Naive thymus-derived CD8-positive, alpha-beta T cell (primary cell): ENCODE measurements at regions not wholly inside any gene's neighbourhood (a gene's known extent, or its start where the extent isn't known, plus 50 kb on each side); places are given as distances from the start of the nearest gene placed in this dataset.

Experiments used
- ATAC-seq, 2 donors: fragments of 150-1000 bp; cut with Tn5 transposase in 1 of 2; sonication (Bioruptor Pico), chemical (Tn5 transposase) in 1 of 2; 1 replicate in 1 of 2; 2 replicates in 1 of 2; pipeline ENCODE4 v1.10.0; 2021; ENCODE audit warnings: mild to moderate bottlenecking in 2 of 2, moderate library complexity in 2 of 2
- POLR2A ChIA-PET: fragments of 350-600 bp; sonication (Branson Sonifier 250); formaldehyde crosslinking; loops from one replicate; lab custom pipeline; 2021; ENCODE audit warnings: antibody characterized with exemption; lab: Charles Lee
- DNase-seq, 10 donors: peaks; one replicate each; pipeline versions ENCODE4 v3.0.0 to v3.0.0-alpha.2; 2020 to 2022
- H3K27ac Mint-ChIP-seq, 10 donors: one replicate each; pipeline ENCODE4 v1.8.0; 2020 to 2022; ENCODE audit warnings: mild to moderate bottlenecking in 10 of 10, mixed read lengths in 10 of 10, moderate library complexity in 4 of 10, inconsistent platforms in 1 of 10
- H3K27me3 Mint-ChIP-seq, 5 donors: one replicate each; pipeline ENCODE4 v1.8.0; 2021 to 2022; ENCODE audit warnings: mixed read lengths in 5 of 5
- H3K36me3 Mint-ChIP-seq, 3 donors: one replicate each; pipeline ENCODE4 v1.8.0; 2020 to 2022; ENCODE audit warnings: mixed read lengths in 3 of 3, mild to moderate bottlenecking in 2 of 3, inconsistent platforms in 1 of 3
- H3K4me1 Mint-ChIP-seq, 4 donors: one replicate each; pipeline ENCODE4 v1.8.0; 2021 to 2022; ENCODE audit warnings: mixed read lengths in 4 of 4
- H3K4me3 Mint-ChIP-seq, 10 donors: one replicate each; pipeline ENCODE4 v1.8.0; 2020 to 2022; ENCODE audit warnings: mild to moderate bottlenecking in 10 of 10, mixed read lengths in 10 of 10, moderate library complexity in 6 of 10, inconsistent platforms in 1 of 10
- H3K9me3 Mint-ChIP-seq, 9 donors: one replicate each; pipeline ENCODE4 v1.8.0; 2020 to 2022; ENCODE audit warnings: mixed read lengths in 9 of 9, mild to moderate bottlenecking in 3 of 9, inconsistent platforms in 1 of 9, moderate library complexity in 1 of 9

DNA sequence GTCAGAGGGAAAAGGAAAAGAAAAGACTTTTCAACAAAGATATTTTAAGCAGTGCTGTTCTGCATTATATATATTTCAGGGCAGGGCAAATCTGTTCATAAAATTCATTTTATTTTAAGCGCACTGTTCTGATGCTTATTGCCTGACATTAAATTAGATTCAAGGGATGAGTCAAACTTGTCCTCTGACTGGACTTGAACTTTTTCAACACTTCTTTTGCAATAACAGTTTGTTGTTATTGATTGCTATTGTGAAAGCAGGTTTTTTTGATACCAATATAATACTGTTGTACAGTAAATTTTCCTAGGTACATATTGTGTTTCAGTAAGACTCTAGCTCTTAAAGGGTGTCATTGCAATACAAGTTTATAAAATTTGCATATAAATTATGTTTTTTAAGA, 481.3 kb downstream of the NAF1 start:
- peaks cover 0 to 3% (median 0%) of the 10 kb centered on the region in 5 donors for H3K27me3 Mint-ChIP-seq
- H3K4me3 Mint-ChIP-seq, result no peak overlapping the region
- POLR2A ChIA-PET, result no interaction called here
- no peaks in the 10 kb centered on the region for H3K4me1 Mint-ChIP-seq
- DNase-seq (no peak), ATAC-seq (no peak)
- H3K27ac Mint-ChIP-seq, result no peak overlapping the region
- peaks cover 0 to 10% (median 2%) of the 10 kb centered on the region in 9 donors for H3K9me3 Mint-ChIP-seq
- H3K36me3 Mint-ChIP-seq, result no peaks in the 10 kb centered on the region

GRCh38 chr4:162684998-162685397, 481.7 kb downstream of the NAF1 start:
- DNase-seq, result no peak
- Mint-ChIP-seq H3K36me3 (no peaks in the 10 kb centered on the region), H3K4me1 (no peaks in the 10 kb centered on the region), H3K27ac (no peak overlapping the region), H3K27me3 (peaks cover 0 to 3% (median 0%) of the 10 kb centered on the region in 5 donors), H3K4me3 (no peak overlapping the region), H3K9me3 (peaks cover 0 to 11% (median 2%) of the 10 kb centered on the region in 9 donors)
- POLR2A ChIA-PET, result no interaction called here
- ATAC-seq, result no peak

DNA sequence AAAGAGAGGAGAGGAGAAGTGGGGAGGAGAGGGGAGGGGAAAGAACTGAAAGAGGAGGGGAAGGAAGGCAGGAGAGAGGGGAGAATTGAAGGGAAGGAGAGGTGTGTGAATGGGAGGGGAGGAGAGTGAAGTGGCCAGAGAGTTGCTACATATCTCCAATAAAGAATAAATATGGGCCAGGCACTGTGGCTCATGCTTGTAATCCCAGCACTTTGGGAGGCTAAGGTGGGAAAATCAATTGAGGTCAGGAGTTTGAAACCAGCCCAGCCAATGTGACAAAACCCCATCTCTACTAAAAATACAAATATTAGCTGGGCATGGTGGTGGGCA, 482.4 kb downstream of the NAF1 start:
- H3K27ac Mint-ChIP-seq, result no peak overlapping the region
- peaks cover 0 to 18% (median 2%) of the 10 kb centered on the region in 9 donors for H3K9me3 Mint-ChIP-seq
- H3K36me3 Mint-ChIP-seq, result no peaks in the 10 kb centered on the region
- H3K4me3 Mint-ChIP-seq, result no peak overlapping the region
- H3K4me1 Mint-ChIP-seq, result no peaks in the 10 kb centered on the region
- H3K27me3 Mint-ChIP-seq, result peaks cover 0 to 3% (median 0%) of the 10 kb centered on the region in 5 donors
- DNase-seq (no peak), ATAC-seq (no peak)
- POLR2A ChIA-PET, result no interaction called here

DNA sequence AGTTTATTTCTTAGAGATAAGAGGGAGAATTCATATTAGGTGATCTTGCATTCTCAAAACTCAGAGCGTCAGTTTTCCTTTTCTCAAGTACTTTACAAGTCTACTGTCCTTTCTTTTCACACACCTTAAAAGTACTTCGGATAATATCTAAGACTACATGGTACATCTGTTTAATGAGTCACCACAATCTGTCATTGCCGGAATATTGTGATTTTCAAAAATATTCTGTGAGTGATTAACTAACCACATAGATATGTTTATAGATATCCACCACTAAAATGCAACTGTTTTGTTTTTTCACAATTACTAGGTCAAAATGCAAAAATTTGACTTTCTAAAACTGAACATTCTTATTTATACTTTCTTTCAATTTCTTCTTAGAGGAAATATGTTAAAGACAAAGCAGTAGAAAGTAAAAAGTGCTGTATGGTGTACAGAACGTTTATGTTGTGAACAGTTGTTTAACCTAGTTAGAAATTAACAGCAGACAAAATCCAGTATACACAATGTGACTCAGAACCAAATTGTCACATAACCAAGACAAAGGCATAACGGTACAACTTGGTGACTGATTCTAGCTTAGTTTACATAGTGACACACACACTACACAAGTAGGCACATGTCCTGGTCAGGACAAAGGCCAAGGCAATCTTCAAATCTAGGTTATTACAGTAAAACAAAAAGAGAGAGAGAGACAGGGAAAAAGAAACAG, 482.9 kb downstream of the NAF1 start:
- no peaks in the 10 kb centered on the region for H3K4me1 Mint-ChIP-seq
- H3K36me3 Mint-ChIP-seq, result no peaks in the 10 kb centered on the region
- H3K27me3 Mint-ChIP-seq, result peaks cover 0 to 3% (median 0%) of the 10 kb centered on the region in 5 donors
- H3K9me3 Mint-ChIP-seq, result peaks cover 0 to 22% (median 5%) of the 10 kb centered on the region in 9 donors
- H3K27ac Mint-ChIP-seq, result no peak overlapping the region
- POLR2A ChIA-PET, result no interaction called here
- DNase-seq (no peak), ATAC-seq (no peak)
- no peak overlapping the region for H3K4me3 Mint-ChIP-seq

DNA sequence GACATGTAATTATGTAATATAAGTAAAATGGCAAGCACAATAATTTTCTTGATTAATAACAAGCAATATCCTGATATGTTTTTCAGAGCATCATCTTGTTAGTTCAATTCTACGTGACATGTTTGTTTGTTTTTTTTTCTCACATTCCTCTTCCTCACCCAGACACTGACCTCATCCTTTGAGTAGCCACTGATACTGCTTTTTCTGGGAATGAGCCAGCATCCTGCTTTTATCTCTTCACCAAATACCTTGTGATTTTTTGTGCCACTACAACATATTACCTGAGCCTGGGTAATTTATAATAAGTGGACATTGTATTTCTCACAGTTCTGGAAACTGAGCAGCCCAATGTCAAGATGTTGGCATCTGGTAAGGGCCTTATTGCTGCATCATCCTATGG, 484.0 kb downstream of the NAF1 start:
- no peaks in the 10 kb centered on the region for H3K36me3 Mint-ChIP-seq
- H3K27me3 Mint-ChIP-seq, result peaks cover 0 to 3% (median 0%) of the 10 kb centered on the region in 5 donors
- ATAC-seq (no peak), DNase-seq (no peak)
- POLR2A ChIA-PET, result no interaction called here
- no peak overlapping the region for H3K4me3 Mint-ChIP-seq
- no peaks in the 10 kb centered on the region for H3K4me1 Mint-ChIP-seq
- peaks cover 0 to 29% (median 14%) of the 10 kb centered on the region in 9 donors for H3K9me3 Mint-ChIP-seq
- H3K27ac Mint-ChIP-seq, result no peak overlapping the region

DNA sequence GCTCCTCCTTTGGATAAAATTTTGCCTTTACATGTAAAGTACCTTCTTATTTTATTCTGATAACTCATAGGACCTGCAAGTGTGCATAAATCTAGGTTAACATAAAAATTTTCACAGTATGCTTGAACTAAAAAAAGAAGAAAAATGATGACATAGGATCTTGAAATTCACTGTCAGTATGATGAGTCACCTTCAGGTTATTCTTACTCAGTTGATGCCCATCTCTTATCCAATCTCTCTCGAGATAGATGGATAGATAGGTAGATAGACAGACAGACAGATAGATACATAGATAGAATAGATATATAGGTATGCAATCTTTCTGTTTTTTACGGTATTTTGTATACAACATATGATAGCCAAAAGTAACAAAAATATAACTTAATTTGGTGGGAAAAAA, 485.5 kb downstream of the NAF1 start:
- Mint-ChIP-seq H3K9me3 (peaks cover 3 to 34% (median 21%) of the 10 kb centered on the region in 9 donors), H3K27me3 (peaks cover 0 to 3% (median 0%) of the 10 kb centered on the region in 5 donors), H3K4me3 (no peak overlapping the region), H3K4me1 (no peaks in the 10 kb centered on the region), H3K36me3 (no peaks in the 10 kb centered on the region), H3K27ac (no peak overlapping the region)
- DNase-seq (no peak), ATAC-seq (no peak)
- POLR2A ChIA-PET, result no interaction called here

- no peaks in the 10 kb centered on the region for H3K27me3 Mint-ChIP-seq
- no peaks in the 10 kb centered on the region for H3K4me1 Mint-ChIP-seq
- no peak overlapping the region for H3K4me3 Mint-ChIP-seq
- POLR2A ChIA-PET, result no interaction called here
- DNase-seq (no peak), ATAC-seq (no peak)
- peaks cover 5 to 33% (median 12%) of the 10 kb centered on the region in 9 donors for H3K9me3 Mint-ChIP-seq
- no peaks in the 10 kb centered on the region for H3K36me3 Mint-ChIP-seq
- H3K27ac Mint-ChIP-seq, result no peak overlapping the region
Measured at GRCh38 chr4:162675661-162676060, 491.0 kb downstream of the NAF1 start.

DNA sequence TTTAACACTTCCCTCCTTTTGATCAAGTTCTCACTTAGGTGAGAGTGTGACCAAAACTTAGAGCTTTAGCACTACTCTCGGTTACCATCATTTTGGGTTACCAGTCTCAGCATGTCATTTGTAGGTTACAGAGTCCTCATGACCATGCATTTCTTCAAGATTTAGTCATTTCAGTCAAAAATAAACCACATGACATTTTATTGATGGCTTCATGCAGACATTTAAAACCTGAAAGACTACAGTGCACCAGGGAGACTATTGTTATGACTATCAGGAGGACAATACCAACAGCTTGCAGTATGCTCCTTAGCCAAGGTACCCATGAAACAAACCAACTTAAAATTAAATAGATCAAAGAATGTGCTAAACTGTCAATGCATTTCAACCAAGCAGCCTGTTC, 498.1 kb upstream of the FSTL5 start:
- Mint-ChIP-seq H3K4me1 (no peaks in the 10 kb centered on the region), H3K36me3 (no peaks in the 10 kb centered on the region), H3K27ac (no peak overlapping the region), H3K27me3 (no peaks in the 10 kb centered on the region), H3K4me3 (no peak overlapping the region), H3K9me3 (peaks cover 0 to 18% (median 5%) of the 10 kb centered on the region in 9 donors)
- ATAC-seq, result no peak
- DNase-seq, result no peak
- POLR2A ChIA-PET, result no interaction called here

- Mint-ChIP-seq H3K4me1 (no peaks in the 10 kb centered on the region), H3K27me3 (no peaks in the 10 kb centered on the region), H3K9me3 (peaks cover 0 to 11% (median 3%) of the 10 kb centered on the region in 9 donors), H3K4me3 (no peak overlapping the region), H3K36me3 (no peaks in the 10 kb centered on the region), H3K27ac (no peak overlapping the region)
- DNase-seq (no peak), ATAC-seq (no peak)
- POLR2A ChIA-PET, result no interaction called here
Measured at GRCh38 chr4:162659716-162660115, 495.9 kb upstream of the FSTL5 start.

DNA sequence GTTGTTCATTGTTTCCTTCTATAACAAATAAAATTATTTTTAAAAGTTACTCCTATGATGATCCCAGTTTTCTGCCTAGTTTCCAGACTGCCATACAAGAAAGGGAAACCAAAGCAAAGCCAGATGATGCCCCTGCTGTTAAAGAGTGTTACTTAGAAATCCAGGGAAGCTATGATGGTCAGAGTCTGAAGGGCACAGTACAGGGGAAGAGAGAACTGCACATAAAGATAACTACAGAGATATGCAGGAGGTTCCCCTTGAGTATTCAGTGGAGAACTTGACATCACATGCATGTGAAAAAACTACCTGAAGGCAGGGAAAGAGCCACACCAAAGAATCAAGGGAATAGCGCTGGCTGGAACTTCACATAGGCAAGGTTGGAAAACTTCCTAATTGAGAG, 494.2 kb upstream of the FSTL5 start:
- POLR2A ChIA-PET, result no interaction called here
- ATAC-seq, result no peak
- Mint-ChIP-seq H3K4me3 (no peak overlapping the region), H3K9me3 (peaks cover 0 to 11% (median 3%) of the 10 kb centered on the region in 9 donors), H3K36me3 (no peaks in the 10 kb centered on the region), H3K27ac (no peak overlapping the region), H3K4me1 (no peaks in the 10 kb centered on the region), H3K27me3 (peaks cover 0 to 1% (median 0%) of the 10 kb centered on the region in 5 donors)
- DNase-seq, result no peak

DNA sequence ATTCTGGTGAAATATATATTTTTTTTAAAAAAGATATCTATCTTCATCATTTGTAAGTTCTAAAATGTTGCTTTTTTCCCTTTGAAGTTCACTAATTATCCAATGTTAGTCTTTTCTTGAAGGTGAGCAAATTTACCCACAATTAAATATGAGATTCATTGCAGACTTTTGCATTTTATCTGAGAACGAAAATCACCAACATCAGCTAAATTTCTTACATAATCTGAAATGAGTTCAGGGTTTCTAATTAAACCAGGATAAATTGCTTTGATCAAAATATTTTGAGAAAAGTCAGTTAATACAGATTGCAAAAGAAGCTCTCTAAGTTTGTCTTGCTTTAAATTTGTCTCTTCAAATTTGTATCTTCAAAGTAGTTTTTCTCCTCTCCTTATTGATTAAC, 486.4 kb upstream of the FSTL5 start:
- Mint-ChIP-seq H3K4me1 (no peaks in the 10 kb centered on the region), H3K4me3 (no peak overlapping the region), H3K36me3 (no peaks in the 10 kb centered on the region), H3K9me3 (peaks cover 0 to 5% (median 0%) of the 10 kb centered on the region in 9 donors), H3K27ac (no peak overlapping the region), H3K27me3 (peaks cover 0 to 1% (median 0%) of the 10 kb centered on the region in 5 donors)
- no peak for ATAC-seq
- POLR2A ChIA-PET, result no interaction called here
- DNase-seq, result no peak

DNA sequence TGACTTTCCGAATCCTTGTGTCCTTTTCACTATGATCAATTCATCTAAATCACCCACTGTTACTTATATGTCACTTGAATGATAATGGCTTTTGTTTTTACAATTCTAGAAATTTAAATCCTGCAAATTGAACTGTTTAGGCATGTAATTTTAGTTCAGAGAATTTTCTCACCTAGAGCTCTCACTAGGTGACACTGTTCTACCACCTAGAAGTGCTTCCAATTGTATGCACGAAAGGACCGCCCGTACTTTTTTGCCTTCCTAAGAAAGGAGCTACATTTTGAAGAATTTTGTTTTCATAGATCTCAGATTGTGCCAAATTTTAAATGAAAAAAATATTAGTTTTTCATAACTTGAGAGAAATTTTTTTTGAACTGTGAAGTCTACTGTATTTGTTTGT, 481.6 kb upstream of the FSTL5 start:
- no peaks in the 10 kb centered on the region for H3K27me3 Mint-ChIP-seq
- peaks cover 0 to 13% (median 7%) of the 10 kb centered on the region in 9 donors for H3K9me3 Mint-ChIP-seq
- DNase-seq (no peak), ATAC-seq (no peak)
- POLR2A ChIA-PET, result no interaction called here
- no peaks in the 10 kb centered on the region for H3K36me3 Mint-ChIP-seq
- no peak overlapping the region for H3K27ac Mint-ChIP-seq
- H3K4me1 Mint-ChIP-seq, result no peaks in the 10 kb centered on the region
- no peak overlapping the region for H3K4me3 Mint-ChIP-seq

GRCh38 chr4:162644346-162644745, 480.5 kb upstream of the FSTL5 start:
- Mint-ChIP-seq H3K4me1 (no peaks in the 10 kb centered on the region), H3K36me3 (no peaks in the 10 kb centered on the region), H3K27me3 (no peaks in the 10 kb centered on the region), H3K27ac (no peak overlapping the region), H3K4me3 (no peak overlapping the region), H3K9me3 (peaks cover 0 to 13% (median 7%) of the 10 kb centered on the region in 9 donors)
- POLR2A ChIA-PET, result no interaction called here
- ATAC-seq, result no peak
- no peak for DNase-seq

- DNase-seq, result no peak
- peak overlapping the region in 1 of 10 donors; percentile 50 for H3K27ac Mint-ChIP-seq
- H3K36me3 Mint-ChIP-seq, result no peaks in the 10 kb centered on the region
- no peaks in the 10 kb centered on the region for H3K4me1 Mint-ChIP-seq
- no peaks in the 10 kb centered on the region for H3K27me3 Mint-ChIP-seq
- H3K9me3 Mint-ChIP-seq, result peaks cover 0 to 13% (median 7%) of the 10 kb centered on the region in 9 donors
- POLR2A ChIA-PET, result no interaction called here
- no peak for ATAC-seq
- H3K4me3 Mint-ChIP-seq, result no peak overlapping the region
Measured at GRCh38 chr4:162640152-162640551, 476.4 kb upstream of the FSTL5 start.
